ENCODE measurements at regions not wholly inside any gene's neighbourhood (a gene's known extent, or its start where the extent isn't known, plus 50 kb on each side); places are given as distances from the start of the nearest gene placed in this dataset.

DNA sequence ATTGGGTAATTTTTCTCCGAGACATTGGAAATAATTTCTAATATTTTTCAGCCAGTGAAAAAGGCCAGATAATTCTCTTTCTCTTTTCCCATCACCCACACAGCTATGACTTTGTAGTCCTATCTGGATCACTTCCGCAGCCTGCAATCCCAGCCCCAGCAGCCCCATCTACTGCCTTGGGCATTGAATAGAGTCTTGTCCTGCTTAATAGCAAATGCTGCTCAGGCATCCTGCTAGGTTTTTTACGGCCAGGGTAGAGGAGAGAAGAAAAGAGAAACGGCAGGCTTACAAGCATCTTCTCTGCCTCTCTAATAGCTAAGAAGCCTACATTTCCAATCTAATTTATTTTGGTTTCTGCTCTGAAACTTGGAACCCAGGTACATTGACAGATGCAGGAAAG lies 154.3 kb upstream of the B3GAT1 start:
- TF ChIP-seq CTCF (conservative IDR thresholded peaks at IDR 0.05; ENCODE audit: low read length) (no peak), EZH2phosphoT487 (IDR thresholded peaks at IDR 0.05; ENCODE audit: borderline replicate concordance) (no peak)

Measured in Loucy (cell line).